Cardiac muscle cell (in vitro differentiated cells and primary cell): ENCODE measurements at regions not wholly inside any gene's neighbourhood (a gene's known extent, or its start where the extent isn't known, plus 50 kb on each side); places are given as distances from the start of the nearest gene placed in this dataset.

Source experiments
- DNase-seq, 2 donors: peaks; one replicate each; pipeline versions ENCODE4 v3.0.0 to v3.0.0-alpha.2; 2010 to 2017; ENCODE audit warnings: low read depth in 1 of 2, low spot score in 1 of 2
- H3K27ac ChIP-seq: fragments of 200-600 bp; sonication (generic); 2 replicates; pipeline ENCODE4 v1.5.1; 2016
- H3K27me3 ChIP-seq: fragments of 200-600 bp; sonication (generic); 2 replicates; pipeline ENCODE4 v1.6.0; 2016; ENCODE audit warnings: control low read depth
- H3K36me3 ChIP-seq: fragments of 200-600 bp; sonication (generic); 2 replicates; pipeline ENCODE4 v1.5.1; 2016; ENCODE audit warnings: control low read depth
- H3K4me1 ChIP-seq: fragments of 200-600 bp; sonication (generic); 2 replicates; pipeline ENCODE4 v1.8.1; 2017; ENCODE audit warnings: low read depth, mild to moderate bottlenecking, mixed run types
- H3K4me3 ChIP-seq: fragments of 200-600 bp; sonication (generic); 2 replicates; pipeline ENCODE4 v1.5.1; 2016; ENCODE audit warnings: mild to moderate bottlenecking
- H3K9me3 ChIP-seq: fragments of 200-600 bp; sonication (generic); 2 replicates; pipeline ENCODE4 v1.5.1; 2017; ENCODE audit warnings: low read depth, mild to moderate bottlenecking, control low read depth
- CTCF ChIP-seq: IDR thresholded peaks from 2 replicates; pipeline ENCODE4 v1.5.1; 2012; ENCODE audit warnings: low read depth, mild to moderate bottlenecking, low read length

- H3K9me3 ChIP-seq: no peaks in the 10 kb centered on the region
- no peaks in the 10 kb centered on the region for H3K27me3 ChIP-seq
- TF ChIP-seq CTCF: no peak
- no peaks in the 10 kb centered on the region for H3K36me3 ChIP-seq
- no peak overlapping the region for H3K27ac ChIP-seq
- peak in 1 of 2 donors; percentile 36 for DNase-seq
- no peak overlapping the region for H3K4me3 ChIP-seq
- no peaks in the 10 kb centered on the region for H3K4me1 ChIP-seq
Observed at GRCh38 chr20:58577871-58578598, 62.8 kb upstream of the APCDD1L start.

- TF ChIP-seq CTCF: no peak
- DNase-seq: no peak
- H3K27me3 ChIP-seq: no peaks in the 10 kb centered on the region
- no peaks in the 10 kb centered on the region for H3K9me3 ChIP-seq
- no peaks in the 10 kb centered on the region for H3K4me1 ChIP-seq
- no peak overlapping the region for H3K4me3 ChIP-seq
- no peak overlapping the region for H3K27ac ChIP-seq
- no peaks in the 10 kb centered on the region for H3K36me3 ChIP-seq
Observed at GRCh38 chr20:58577139-58577806, 62.1 kb upstream of the APCDD1L start.

- Histone ChIP-seq H3K36me3 (no peaks in the 10 kb centered on the region), H3K4me1 (peaks cover 5% of the 10 kb centered on the region), H3K27me3 (no peaks in the 10 kb centered on the region), H3K9me3 (no peaks in the 10 kb centered on the region), H3K4me3 (no peak overlapping the region), H3K27ac (no peak overlapping the region)
- no peak for DNase-seq
- TF ChIP-seq CTCF: no peak
Observed at GRCh38 chr20:58576603-58576970, 61.4 kb upstream of the APCDD1L start.

- Histone ChIP-seq H3K4me1 (peaks cover 9% of the 10 kb centered on the region), H3K27ac (no peak overlapping the region), H3K36me3 (no peaks in the 10 kb centered on the region), H3K27me3 (no peaks in the 10 kb centered on the region), H3K4me3 (no peak overlapping the region), H3K9me3 (no peaks in the 10 kb centered on the region)
- no peak for TF ChIP-seq CTCF
- no peak for DNase-seq
Observed at GRCh38 chr20:58575776-58576602, 60.8 kb upstream of the APCDD1L start.

- Histone ChIP-seq H3K27ac (no peak overlapping the region), H3K4me3 (no peak overlapping the region), H3K4me1 (peaks cover 9% of the 10 kb centered on the region), H3K9me3 (no peaks in the 10 kb centered on the region), H3K27me3 (no peaks in the 10 kb centered on the region), H3K36me3 (no peaks in the 10 kb centered on the region)
- no peak for TF ChIP-seq CTCF
- DNase-seq: no peak
Observed at GRCh38 chr20:58574469-58574868, 59.3 kb upstream of the APCDD1L start.
